D721Med (cell line): ENCODE measurements at regions not wholly inside any gene's neighbourhood (a gene's known extent, or its start where the extent isn't known, plus 50 kb on each side); places are given as distances from the start of the nearest gene placed in this dataset.

ENCODE experiments used
- DNase-seq: peaks from one replicate; pipeline ENCODE4 v3.0.0; 2011; ENCODE audit warnings: low spot score; ENCODE audit not compliant: insufficient read length
- FAIRE-seq: peaks from 2 replicates; lab custom pipeline; 2011; peaks lifted over from hg19 to GRCh38; lab: Jason Lieb, UNC
- CTCF ChIP-seq: IDR thresholded peaks from 2 replicates; pipeline ENCODE4 v1.5.1; 2012; ENCODE audit warnings: mild to moderate bottlenecking, control low read depth; ENCODE audit not compliant: insufficient read depth; ENCODE audit errors: missing control alignments

GRCh38 chrY:19023934-19024333 is 250.4 kb upstream of the HSFY2 start:
- no peak for FAIRE-seq
- TF ChIP-seq CTCF = no peak
- no peak for DNase-seq

- no peak for TF ChIP-seq CTCF
- DNase-seq (no peak), FAIRE-seq (no peak)
Observed at GRCh38 chrY:19020193-19020592, 246.7 kb upstream of the HSFY2 start.

- no peak for DNase-seq
- no peak for TF ChIP-seq CTCF
Observed at GRCh38 chrY:19016990-19017389, 243.5 kb upstream of the HSFY2 start.

GRCh38 chrY:19015854-19016253 is 242.3 kb upstream of the HSFY2 start:
- DNase-seq (no peak), FAIRE-seq (no peak)
- TF ChIP-seq CTCF = no peak

More at GRCh38 chrY:19016990-19017389, 243.5 kb upstream of the HSFY2 start:
- FAIRE-seq = no peak

- no peak for TF ChIP-seq CTCF
- no peak for FAIRE-seq
- DNase-seq = no peak
Observed at GRCh38 chrY:19015213-19015612, 241.7 kb upstream of the HSFY2 start.

- TF ChIP-seq CTCF = no peak
- DNase-seq (no peak), FAIRE-seq (no peak)
Observed at GRCh38 chrY:19012985-19013384, 239.4 kb upstream of the HSFY2 start.

- no peak for TF ChIP-seq CTCF
- DNase-seq = no peak
- no peak for FAIRE-seq
Observed at GRCh38 chrY:19011605-19012090, 238.1 kb upstream of the HSFY2 start.
